ENCODE measurements at regions not wholly inside any gene's neighbourhood (a gene's known extent, or its start where the extent isn't known, plus 50 kb on each side); places are given as distances from the start of the nearest gene placed in this dataset.

DNA sequence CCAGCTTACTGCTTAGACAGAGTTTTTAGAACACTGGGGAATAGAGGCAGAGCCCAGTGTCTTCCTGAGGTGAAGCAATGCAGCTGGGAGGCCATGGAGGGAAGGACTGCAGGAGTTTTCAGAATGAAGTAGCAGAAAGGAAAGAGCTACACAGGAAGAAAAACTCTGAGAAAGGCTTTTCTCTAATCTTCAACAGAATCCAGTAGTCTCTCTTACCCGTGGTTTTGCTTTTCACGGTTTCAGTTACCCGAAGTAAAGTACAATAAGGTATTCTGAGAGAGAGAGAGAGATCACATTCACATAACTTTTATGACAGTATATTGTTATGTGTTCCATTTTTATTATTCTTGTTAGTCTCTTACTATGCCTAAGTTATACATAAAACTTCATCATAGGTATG lies 761.6 kb downstream of the BCL11B start:
- H3K27ac ChIP-seq, result no peak overlapping the region
- no peak for TF ChIP-seq ZFX (IDR thresholded peaks at IDR 0.05; ENCODE audit: borderline replicate concordance)
- TF ChIP-seq, protein P1, sequence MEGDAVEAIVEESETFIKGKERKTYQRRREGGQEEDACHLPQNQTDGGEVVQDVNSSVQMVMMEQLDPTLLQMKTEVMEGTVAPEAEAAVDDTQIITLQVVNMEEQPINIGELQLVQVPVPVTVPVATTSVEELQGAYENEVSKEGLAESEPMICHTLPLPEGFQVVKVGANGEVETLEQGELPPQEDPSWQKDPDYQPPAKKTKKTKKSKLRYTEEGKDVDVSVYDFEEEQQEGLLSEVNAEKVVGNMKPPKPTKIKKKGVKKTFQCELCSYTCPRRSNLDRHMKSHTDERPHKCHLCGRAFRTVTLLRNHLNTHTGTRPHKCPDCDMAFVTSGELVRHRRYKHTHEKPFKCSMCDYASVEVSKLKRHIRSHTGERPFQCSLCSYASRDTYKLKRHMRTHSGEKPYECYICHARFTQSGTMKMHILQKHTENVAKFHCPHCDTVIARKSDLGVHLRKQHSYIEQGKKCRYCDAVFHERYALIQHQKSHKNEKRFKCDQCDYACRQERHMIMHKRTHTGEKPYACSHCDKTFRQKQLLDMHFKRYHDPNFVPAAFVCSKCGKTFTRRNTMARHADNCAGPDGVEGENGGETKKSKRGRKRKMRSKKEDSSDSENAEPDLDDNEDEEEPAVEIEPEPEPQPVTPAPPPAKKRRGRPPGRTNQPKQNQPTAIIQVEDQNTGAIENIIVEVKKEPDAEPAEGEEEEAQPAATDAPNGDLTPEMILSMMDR (IDR thresholded peaks at IDR 0.05), result no peak

DNA sequence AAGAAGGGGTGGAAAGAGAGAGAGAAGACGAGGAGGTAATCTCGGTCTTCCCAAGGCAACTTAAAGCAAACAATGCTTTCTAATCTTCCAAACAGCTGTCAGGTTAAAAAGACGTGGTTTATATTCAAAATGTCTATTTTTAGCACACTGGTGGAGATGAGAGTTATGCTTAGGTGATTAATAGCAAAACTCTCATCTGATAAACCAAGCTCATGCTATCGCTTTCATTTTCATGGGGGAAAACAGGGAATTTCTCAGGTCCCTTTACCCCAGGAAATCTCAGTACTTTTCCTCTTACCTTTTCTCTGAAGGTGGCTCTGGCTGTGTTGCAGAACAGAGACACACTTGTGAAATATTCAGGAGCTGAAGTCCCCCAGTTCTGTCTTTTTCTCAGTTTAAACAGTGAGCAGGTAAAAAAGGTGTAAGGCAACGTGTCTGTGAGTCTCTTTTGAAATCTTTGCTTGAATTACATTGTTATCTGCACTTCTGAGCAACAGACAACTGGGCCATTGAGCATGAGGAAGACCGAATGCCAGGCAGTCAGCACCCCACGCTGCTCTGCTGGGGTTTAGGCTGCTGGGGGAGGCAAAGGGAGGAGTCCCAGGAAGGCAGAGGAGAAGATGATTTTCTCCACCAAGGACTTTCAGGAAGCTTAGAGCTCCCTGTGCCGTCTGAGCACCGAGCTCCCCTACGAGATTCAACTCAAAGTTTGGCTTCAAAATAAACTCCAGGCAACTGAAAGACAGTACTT lies 759.3 kb downstream of the BCL11B start:
- TF ChIP-seq, protein P1 (IDR thresholded peaks at IDR 0.05), result no peak
- TF ChIP-seq ZFX (IDR thresholded peaks at IDR 0.05; ENCODE audit: borderline replicate concordance), result no peak
- H3K27ac ChIP-seq, result no peak overlapping the region

DNA sequence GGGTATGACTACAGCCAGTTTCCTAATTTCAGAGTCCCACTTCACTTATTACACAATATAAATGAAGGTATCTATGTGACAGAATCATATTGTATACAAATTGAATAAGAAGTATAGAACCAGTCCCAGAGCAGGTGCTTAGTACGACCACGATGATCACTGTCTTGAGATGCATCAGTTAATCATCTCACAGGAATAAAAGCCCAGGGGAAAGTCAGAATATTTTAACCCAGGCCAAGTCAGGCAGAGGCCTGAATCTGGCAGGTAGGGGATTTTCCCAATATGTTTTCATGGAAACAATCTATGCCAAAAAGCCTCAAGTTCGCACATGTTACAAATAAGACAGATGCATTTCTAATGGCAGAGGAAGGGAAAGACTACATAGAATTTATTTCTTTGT lies 758.4 kb downstream of the BCL11B start:
- no peak overlapping the region for H3K27ac ChIP-seq
- TF ChIP-seq, protein P1 (IDR thresholded peaks at IDR 0.05), result no peak

DNA sequence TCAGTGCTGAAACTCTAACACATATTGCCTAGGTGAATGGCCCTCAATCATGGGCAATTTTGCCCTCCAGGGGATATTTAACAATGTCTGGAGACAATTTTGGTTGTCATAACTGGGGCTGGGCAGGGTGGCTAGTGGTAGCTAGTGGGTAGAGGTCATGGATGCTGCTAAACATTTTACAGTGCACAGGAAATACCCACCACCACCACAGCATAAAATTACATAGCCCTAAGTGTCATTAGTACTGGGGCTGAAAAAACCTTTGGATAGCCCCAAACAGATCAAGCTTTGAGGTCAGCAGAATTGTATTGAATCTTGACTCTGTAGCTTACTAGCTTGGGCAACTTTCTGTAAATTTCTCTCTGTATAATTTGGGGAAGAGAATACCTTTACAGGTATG lies 758.0 kb downstream of the BCL11B start:
- no peak overlapping the region for H3K27ac ChIP-seq
- TF ChIP-seq ZFX (IDR thresholded peaks at IDR 0.05; ENCODE audit: borderline replicate concordance), result no peak
- TF ChIP-seq, protein P1 (IDR thresholded peaks at IDR 0.05), result no peak

DNA sequence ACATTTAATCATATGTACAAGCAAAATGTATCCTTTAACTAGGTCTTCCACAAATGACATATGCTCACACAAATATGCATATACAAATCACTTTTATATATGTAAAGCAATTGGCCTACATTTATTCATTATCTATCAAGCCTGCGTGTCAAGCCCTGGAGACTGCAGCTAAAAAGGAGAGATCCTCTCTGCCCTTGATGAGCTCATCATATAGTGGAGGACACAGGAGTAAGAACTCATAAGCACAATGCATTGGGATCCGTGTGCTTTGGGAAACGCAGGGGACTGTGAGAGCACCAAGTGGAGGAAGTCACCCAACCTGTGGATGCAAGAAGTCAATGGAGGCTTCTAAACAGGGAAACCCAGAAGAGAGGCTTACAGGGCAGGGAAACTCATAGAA lies 735.7 kb downstream of the BCL11B start:
- TF ChIP-seq ZFX (IDR thresholded peaks at IDR 0.05; ENCODE audit: borderline replicate concordance), result no peak
- TF ChIP-seq, protein P1 (IDR thresholded peaks at IDR 0.05), result no peak

DNA sequence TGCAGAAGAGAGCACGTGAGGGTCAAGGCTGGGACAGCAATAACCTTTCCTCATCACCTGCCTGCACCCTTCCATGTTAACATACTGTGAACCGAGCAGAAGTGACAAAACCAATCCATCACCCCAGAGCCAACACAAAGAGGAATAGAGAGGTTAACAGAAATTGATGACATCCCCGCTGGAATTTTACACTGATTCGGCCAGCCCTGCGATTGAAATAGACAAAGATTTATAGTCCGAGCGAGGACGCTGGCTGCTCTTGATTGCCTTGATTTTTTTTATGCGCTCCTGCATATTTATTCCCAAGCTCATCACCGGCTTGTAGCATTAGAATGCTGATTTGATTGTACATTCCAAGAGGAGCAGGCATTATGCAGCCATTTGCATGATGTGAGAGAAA lies 729.7 kb downstream of the BCL11B start:
- no peak for TF ChIP-seq ZFX (IDR thresholded peaks at IDR 0.05; ENCODE audit: borderline replicate concordance)
- TF ChIP-seq, protein P1 (IDR thresholded peaks at IDR 0.05), result no peak
- no peak overlapping the region for H3K27ac ChIP-seq

More for the DNA sequence above, 735.7 kb downstream of the BCL11B start:
- no peak overlapping the region for H3K27ac ChIP-seq

DNA sequence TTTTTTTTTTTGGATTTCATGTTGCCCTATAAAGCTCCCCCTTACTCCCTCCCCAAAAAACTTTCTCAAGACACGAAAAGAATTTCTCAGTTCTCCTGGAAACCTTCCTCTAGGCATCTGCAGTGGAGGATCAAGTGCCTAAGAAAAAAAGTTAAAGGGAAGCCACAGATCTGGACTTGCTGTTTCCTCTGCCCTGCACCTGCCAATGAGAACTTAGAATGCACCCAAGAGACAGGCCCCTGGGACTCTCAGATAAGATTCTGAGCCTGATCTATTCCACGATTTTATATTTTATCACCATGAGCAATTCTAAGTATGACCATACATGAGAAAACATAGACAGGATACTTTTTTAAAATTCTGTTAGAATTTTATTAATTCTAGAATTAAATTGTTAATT lies 728.9 kb downstream of the BCL11B start:
- no peak overlapping the region for H3K27ac ChIP-seq
- TF ChIP-seq, protein P1 (IDR thresholded peaks at IDR 0.05), result no peak
- TF ChIP-seq ZFX (IDR thresholded peaks at IDR 0.05; ENCODE audit: borderline replicate concordance), result no peak
